A549 (cell line): ENCODE measurements at regions not wholly inside any gene's neighbourhood (a gene's known extent, or its start where the extent isn't known, plus 50 kb on each side); places are given as distances from the start of the nearest gene placed in this dataset.

ENCODE experiments used
- ATAC-seq, 2 experiments: fragments of 200-7000 bp in 1 of 2; fragments of >200 bp in 1 of 2; cut with Nextera tagmentation in 1 of 2; cut with Tn5 transposase in 1 of 2; 3 replicates each; pipeline versions ENCODE4 v1.8.0 to v1.9.1; 2018 to 2020; ENCODE audit warnings: mild to moderate bottlenecking in 1 of 2, moderate library complexity in 1 of 2
- CTCF ChIA-PET: fragments of 300-600 bp; sonication (Branson Sonifier 250); formaldehyde crosslinking; extraction: SDS; loops from one replicate; lab custom pipeline; 2021; ENCODE audit warnings: antibody characterized with exemption, inconsistent platforms; lab: Yijun Ruan, JAX
- POLR2A ChIA-PET: fragments of 350-600 bp; formaldehyde crosslinking; extraction: SDS; loops from one replicate; lab custom pipeline; 2021; ENCODE audit warnings: antibody characterized with exemption, inconsistent platforms; lab: Yijun Ruan, JAX
- DNase-seq, 2 experiments: peaks; one replicate each; pipeline versions ENCODE4 v3.0.0 to v3.0.0-alpha.2; 2011 to 2016; ENCODE audit warnings: low read depth in 1 of 2, low spot score in 1 of 2
- FAIRE-seq: peaks from 2 replicates; lab custom pipeline; 2011; peaks lifted over from hg19 to GRCh38; lab: Jason Lieb, UNC
- H3K27ac ChIP-seq, 2 experiments: fragments of >200 bp; sonication (Bioruptor Twin); formaldehyde crosslinking; 3 replicates each; pipeline ENCODE4 v1.5.1; 2016 to 2017
- H3K4me1 ChIP-seq: fragments of >200 bp; sonication (Bioruptor Twin); formaldehyde crosslinking; 3 replicates; pipeline ENCODE4 v1.6.1; 2016
- H3K4me2 ChIP-seq: fragments of >200 bp; sonication (Bioruptor Twin); formaldehyde crosslinking; 3 replicates; pipeline ENCODE4 v1.6.1; 2016
- H3K4me3 ChIP-seq: fragments of >200 bp; sonication (Bioruptor Twin); formaldehyde crosslinking; 3 replicates; pipeline ENCODE4 v1.5.1; 2016
- H3K9me3 ChIP-seq: fragments of >200 bp; sonication (Bioruptor Twin); formaldehyde crosslinking; 3 replicates; pipeline ENCODE4 v1.6.1; 2016
- CBX8 ChIP-seq: fragments of 200-600 bp; sonication (generic); IDR thresholded peaks from 2 replicates; pipeline ENCODE4 v1.6.1; 2016
- EHMT2 ChIP-seq: fragments of 200-600 bp; sonication (generic); IDR thresholded peaks from 2 replicates; pipeline ENCODE4 v1.6.1; 2016; ENCODE audit warnings: antibody characterized with exemption, low read depth, mild to moderate bottlenecking, moderate library complexity
- EP300 ChIP-seq, 2 experiments: fragments of >200 bp; sonication (Bioruptor Twin); formaldehyde crosslinking; IDR thresholded peaks; 2 replicates in 1 of 2; 3 replicates in 1 of 2; pipeline ENCODE4 v1.6.1; 2016 to 2017
- ESRRA ChIP-seq: fragments of 150-350 bp; IDR thresholded peaks from 2 replicates; pipeline ENCODE4 v1.6.1; 2014; ENCODE audit warnings: mild to moderate bottlenecking, low read length, borderline replicate concordance
- FOSB ChIP-seq: fragments of 250-450 bp; sonication (Bioruptor Pico); IDR thresholded peaks from 2 replicates; pipeline ENCODE4 v1.5.0; 2020; ENCODE audit warnings: mild to moderate bottlenecking, moderate library complexity
- FOXS1 ChIP-seq: fragments of 250-450 bp; sonication (Bioruptor Pico); IDR thresholded peaks from 2 replicates; pipeline ENCODE4 v1.5.0; 2020; ENCODE audit warnings: mild to moderate bottlenecking, moderate library complexity
- GATA3 ChIP-seq: IDR thresholded peaks from 2 replicates; pipeline ENCODE4 v1.6.1; 2012; ENCODE audit warnings: borderline replicate concordance
- HDAC2 ChIP-seq: fragments of 200-600 bp; sonication (generic); IDR thresholded peaks from 2 replicates; pipeline ENCODE4 v1.6.1; 2016
- HOXA7 ChIP-seq: fragments of 250-450 bp; sonication (Bioruptor Pico); IDR thresholded peaks from 2 replicates; pipeline ENCODE4 v1.5.0; 2020; ENCODE audit warnings: mild to moderate bottlenecking, moderate library complexity
- HOXB13 ChIP-seq: fragments of 250-450 bp; sonication (Bioruptor Pico); IDR thresholded peaks from 2 replicates; pipeline ENCODE4 v1.5.0; 2020; ENCODE audit warnings: low read depth, mild to moderate bottlenecking, moderate library complexity
- JUNB ChIP-seq: fragments of >200 bp; sonication (Bioruptor Twin); formaldehyde crosslinking; IDR thresholded peaks from 2 replicates; pipeline ENCODE4 v1.6.1; 2016
- KDM1A ChIP-seq: fragments of 200-600 bp; sonication (generic); IDR thresholded peaks from 2 replicates; pipeline ENCODE4 v1.6.1; 2016; ENCODE audit warnings: low read depth, mild to moderate bottlenecking
- KDM5A ChIP-seq: fragments of 200-600 bp; sonication (generic); IDR thresholded peaks from 2 replicates; pipeline ENCODE4 v1.6.1; 2016; ENCODE audit warnings: antibody characterized with exemption, mild to moderate bottlenecking
- MAFK ChIP-seq: fragments of 450-650 bp; IDR thresholded peaks from 2 replicates; pipeline ENCODE4 v1.6.1; 2014; ENCODE audit not compliant: partially characterized antibody
- MYC ChIP-seq: IDR thresholded peaks from 2 replicates; pipeline ENCODE4 v1.6.1; 2012; ENCODE audit warnings: mild to moderate bottlenecking, inconsistent platforms, low read length, improper control_type of control experiment, borderline replicate concordance
- NPAS2 ChIP-seq: fragments of 250-450 bp; sonication (Bioruptor Pico); IDR thresholded peaks from 2 replicates; pipeline ENCODE4 v1.8.0; 2022; ENCODE audit warnings: mild to moderate bottlenecking, moderate library complexity, borderline replicate concordance
- NR3C1 ChIP-seq: fragments of >200 bp; sonication (Bioruptor Twin); formaldehyde crosslinking; IDR thresholded peaks from 3 replicates; pipeline ENCODE4 v1.6.1; 2017
- RAD21 ChIP-seq, 2 experiments: fragments of >200 bp in 1 of 2; sonication (Bioruptor Twin) in 1 of 2; formaldehyde crosslinking in 1 of 2; IDR thresholded peaks in 1 of 2; conservative IDR thresholded peaks in 1 of 2; 2 replicates in 1 of 2; 3 replicates in 1 of 2; pipeline ENCODE4 v1.6.1; 2012 to 2018; ENCODE audit warnings: inconsistent platforms in 1 of 2
- TFCP2L1 ChIP-seq: fragments of 250-450 bp; sonication (Bioruptor Pico); IDR thresholded peaks from 2 replicates; pipeline ENCODE4 v1.5.0; 2021; ENCODE audit warnings: mild to moderate bottlenecking
- TP53 ChIP-seq: fragments of 250-450 bp; sonication (Bioruptor Pico); IDR thresholded peaks from 2 replicates; pipeline ENCODE4 v1.5.0; 2021; ENCODE audit warnings: mild to moderate bottlenecking, moderate library complexity
- ZFP36 ChIP-seq: fragments of 450-650 bp; IDR thresholded peaks from 2 replicates; pipeline ENCODE4 v1.6.1; 2014; ENCODE audit warnings: borderline replicate concordance; ENCODE audit not compliant: partially characterized antibody
- ZNF302 ChIP-seq: fragments of 250-450 bp; sonication (Bioruptor Pico); IDR thresholded peaks from 2 replicates; pipeline ENCODE4 v1.9.0; 2021; ENCODE audit warnings: inconsistent platforms, mild to moderate bottlenecking, moderate library complexity
- ZSCAN20 ChIP-seq: fragments of 250-450 bp; sonication (Bioruptor Pico); IDR thresholded peaks from 2 replicates; pipeline ENCODE4 v1.8.0; 2022; ENCODE audit warnings: mild to moderate bottlenecking, moderate library complexity
- WGBS: methylation state at CpG from one replicate; pipeline ENCODE4 v1.1.6; 2017; ENCODE audit errors: missing lambda C conversion rate; 5-methylcytosine and 5-hydroxymethylcytosine counted together
- TF ChIP-seq, protein P1 (sequence below): fragments of 250-450 bp; sonication (Bioruptor Pico); IDR thresholded peaks from 2 replicates; pipeline ENCODE4 v1.5.0; 2020; ENCODE audit warnings: low read depth, mild to moderate bottlenecking, moderate library complexity
- TF ChIP-seq, protein P2 (sequence below): IDR thresholded peaks from 2 replicates; pipeline ENCODE4 v1.6.1; 2012
- TF ChIP-seq, protein P3 (sequence below): IDR thresholded peaks from 2 replicates; pipeline ENCODE4 v1.6.1; 2012; ENCODE audit warnings: low read depth, borderline replicate concordance
- TF ChIP-seq, protein P4 (sequence below): fragments of 250-450 bp; sonication (Bioruptor Pico); IDR thresholded peaks from 2 replicates; pipeline ENCODE4 v1.5.0; 2021; ENCODE audit warnings: mild to moderate bottlenecking, moderate library complexity, borderline replicate concordance
- TF ChIP-seq, protein P5 (sequence below): fragments of >200 bp; sonication (Bioruptor Twin); formaldehyde crosslinking; IDR thresholded peaks from 3 replicates; pipeline ENCODE4 v1.5.1; 2016
- TF ChIP-seq, protein P6 (sequence below): fragments of >200 bp; sonication (Bioruptor Twin); formaldehyde crosslinking; IDR thresholded peaks from 3 replicates; pipeline ENCODE4 v1.6.1; 2016

DNA sequence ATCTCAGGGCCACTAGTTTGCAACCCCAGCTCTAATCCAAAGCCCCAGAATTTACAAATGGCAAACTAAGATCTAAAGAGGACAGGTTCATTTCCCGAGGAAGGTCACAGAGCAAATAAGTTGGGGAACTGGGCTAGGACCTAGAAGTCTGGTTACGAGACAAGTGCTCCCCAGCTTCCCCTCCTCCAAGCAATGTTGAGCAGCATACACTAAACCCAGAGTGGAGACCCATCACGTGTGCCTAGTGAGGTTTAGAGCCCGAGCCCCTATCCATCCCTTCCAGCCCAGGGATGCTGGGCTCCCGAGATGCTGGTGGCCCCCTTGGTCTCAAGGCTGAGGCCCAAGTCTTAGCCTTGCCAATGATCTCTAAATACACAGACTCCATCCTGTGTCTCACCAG, 209.5 kb upstream of the ZMIZ1 start:
- Histone ChIP-seq H3K4me2 (no peak overlapping the region), H3K9me3 (no peaks in the 10 kb centered on the region), H3K4me3 (no peak overlapping the region), H3K27ac (no peak overlapping the region), H3K4me1 (no peaks in the 10 kb centered on the region)
- no peak for DNase-seq
- ChIA-PET CTCF (interaction anchor here (0.6 to 1.7 kb wide), 3 partner anchors 9 to 81 kb away, joined by 3 to 5 read pairs (median 4); no protein-coding TSS in a partner anchor), POLR2A (no interaction called here)
- TF ChIP-seq, protein P1, sequence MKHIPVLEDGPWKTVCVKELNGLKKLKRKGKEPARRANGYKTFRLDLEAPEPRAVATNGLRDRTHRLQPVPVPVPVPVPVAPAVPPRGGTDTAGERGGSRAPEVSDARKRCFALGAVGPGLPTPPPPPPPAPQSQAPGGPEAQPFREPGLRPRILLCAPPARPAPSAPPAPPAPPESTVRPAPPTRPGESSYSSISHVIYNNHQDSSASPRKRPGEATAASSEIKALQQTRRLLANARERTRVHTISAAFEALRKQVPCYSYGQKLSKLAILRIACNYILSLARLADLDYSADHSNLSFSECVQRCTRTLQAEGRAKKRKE = no peak
- TF ChIP-seq FOXS1 (CRISPR knock-in tag) (no peak), MYC (no peak), MAFK (no peak), KDM1A (no peak), ESRRA (no peak), GATA3 (no peak), HOXA7 (CRISPR knock-in tag) (no peak), KDM5A (no peak), RAD21 (conservative IDR thresholded peaks at IDR 0.05 in 1 of 2, IDR thresholded peaks at IDR 0.05 in 1 of 2) (no peak), CBX8 (no peak), TP53 (CRISPR knock-in tag) (no peak), FOSB (no peak)
- TF ChIP-seq, protein P2, sequence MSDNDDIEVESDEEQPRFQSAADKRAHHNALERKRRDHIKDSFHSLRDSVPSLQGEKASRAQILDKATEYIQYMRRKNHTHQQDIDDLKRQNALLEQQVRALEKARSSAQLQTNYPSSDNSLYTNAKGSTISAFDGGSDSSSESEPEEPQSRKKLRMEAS = no peak
- TF ChIP-seq, protein P3, sequence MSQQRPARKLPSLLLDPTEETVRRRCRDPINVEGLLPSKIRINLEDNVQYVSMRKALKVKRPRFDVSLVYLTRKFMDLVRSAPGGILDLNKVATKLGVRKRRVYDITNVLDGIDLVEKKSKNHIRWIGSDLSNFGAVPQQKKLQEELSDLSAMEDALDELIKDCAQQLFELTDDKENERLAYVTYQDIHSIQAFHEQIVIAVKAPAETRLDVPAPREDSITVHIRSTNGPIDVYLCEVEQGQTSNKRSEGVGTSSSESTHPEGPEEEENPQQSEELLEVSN = no peak
- TF ChIP-seq, protein P4, sequence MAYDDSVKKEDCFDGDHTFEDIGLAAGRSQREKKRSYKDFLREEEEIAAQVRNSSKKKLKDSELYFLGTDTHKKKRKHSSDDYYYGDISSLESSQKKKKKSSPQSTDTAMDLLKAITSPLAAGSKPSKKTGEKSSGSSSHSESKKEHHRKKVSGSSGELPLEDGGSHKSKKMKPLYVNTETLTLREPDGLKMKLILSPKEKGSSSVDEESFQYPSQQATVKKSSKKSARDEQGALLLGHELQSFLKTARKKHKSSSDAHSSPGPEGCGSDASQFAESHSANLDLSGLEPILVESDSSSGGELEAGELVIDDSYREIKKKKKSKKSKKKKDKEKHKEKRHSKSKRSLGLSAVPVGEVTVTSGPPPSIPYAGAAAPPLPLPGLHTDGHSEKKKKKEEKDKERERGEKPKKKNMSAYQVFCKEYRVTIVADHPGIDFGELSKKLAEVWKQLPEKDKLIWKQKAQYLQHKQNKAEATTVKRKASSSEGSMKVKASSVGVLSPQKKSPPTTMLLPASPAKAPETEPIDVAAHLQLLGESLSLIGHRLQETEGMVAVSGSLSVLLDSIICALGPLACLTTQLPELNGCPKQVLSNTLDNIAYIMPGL (CRISPR knock-in tag) = no peak
- TF ChIP-seq, protein P5, sequence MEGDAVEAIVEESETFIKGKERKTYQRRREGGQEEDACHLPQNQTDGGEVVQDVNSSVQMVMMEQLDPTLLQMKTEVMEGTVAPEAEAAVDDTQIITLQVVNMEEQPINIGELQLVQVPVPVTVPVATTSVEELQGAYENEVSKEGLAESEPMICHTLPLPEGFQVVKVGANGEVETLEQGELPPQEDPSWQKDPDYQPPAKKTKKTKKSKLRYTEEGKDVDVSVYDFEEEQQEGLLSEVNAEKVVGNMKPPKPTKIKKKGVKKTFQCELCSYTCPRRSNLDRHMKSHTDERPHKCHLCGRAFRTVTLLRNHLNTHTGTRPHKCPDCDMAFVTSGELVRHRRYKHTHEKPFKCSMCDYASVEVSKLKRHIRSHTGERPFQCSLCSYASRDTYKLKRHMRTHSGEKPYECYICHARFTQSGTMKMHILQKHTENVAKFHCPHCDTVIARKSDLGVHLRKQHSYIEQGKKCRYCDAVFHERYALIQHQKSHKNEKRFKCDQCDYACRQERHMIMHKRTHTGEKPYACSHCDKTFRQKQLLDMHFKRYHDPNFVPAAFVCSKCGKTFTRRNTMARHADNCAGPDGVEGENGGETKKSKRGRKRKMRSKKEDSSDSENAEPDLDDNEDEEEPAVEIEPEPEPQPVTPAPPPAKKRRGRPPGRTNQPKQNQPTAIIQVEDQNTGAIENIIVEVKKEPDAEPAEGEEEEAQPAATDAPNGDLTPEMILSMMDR = no peak
- no peak for FAIRE-seq
- WGBS = 48% methylated on average over 4 of the region's 5 CpGs
- no peak for ATAC-seq

DNA sequence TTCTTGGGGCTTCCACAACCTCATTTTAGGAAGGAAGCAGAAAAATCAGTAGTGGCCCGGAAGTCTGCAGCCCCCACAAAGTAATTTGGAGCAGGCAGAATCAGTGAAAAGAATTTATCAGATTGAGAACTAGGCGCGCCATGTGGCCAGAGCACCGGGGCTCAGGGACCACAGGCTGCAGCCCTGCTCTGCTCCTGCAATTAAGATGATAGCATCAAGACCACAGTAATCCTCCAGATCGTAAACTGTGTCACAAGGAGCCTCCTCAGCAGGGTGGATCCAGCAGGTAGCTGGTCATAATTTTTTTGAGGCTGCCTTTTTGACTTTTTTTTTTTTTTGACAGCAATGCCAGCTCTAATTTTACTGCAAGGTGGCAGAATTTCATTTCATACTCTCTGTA, 209.0 kb upstream of the ZMIZ1 start:
- H3K4me2 ChIP-seq = no peak overlapping the region
- ChIA-PET CTCF (interaction anchor here (0.6 to 1.7 kb wide), 2 partner anchors 9 to 15 kb away, joined by 4 to 5 read pairs; no protein-coding TSS in a partner anchor), POLR2A (no interaction called here)
- DNase-seq = no peak
- TF ChIP-seq EHMT2 = no peak
- TF ChIP-seq RAD21 (conservative IDR thresholded peaks at IDR 0.05 in 1 of 2, IDR thresholded peaks at IDR 0.05 in 1 of 2) = no peak
- TF ChIP-seq ZSCAN20 (CRISPR knock-in tag) = no peak
- TF ChIP-seq, protein P6, sequence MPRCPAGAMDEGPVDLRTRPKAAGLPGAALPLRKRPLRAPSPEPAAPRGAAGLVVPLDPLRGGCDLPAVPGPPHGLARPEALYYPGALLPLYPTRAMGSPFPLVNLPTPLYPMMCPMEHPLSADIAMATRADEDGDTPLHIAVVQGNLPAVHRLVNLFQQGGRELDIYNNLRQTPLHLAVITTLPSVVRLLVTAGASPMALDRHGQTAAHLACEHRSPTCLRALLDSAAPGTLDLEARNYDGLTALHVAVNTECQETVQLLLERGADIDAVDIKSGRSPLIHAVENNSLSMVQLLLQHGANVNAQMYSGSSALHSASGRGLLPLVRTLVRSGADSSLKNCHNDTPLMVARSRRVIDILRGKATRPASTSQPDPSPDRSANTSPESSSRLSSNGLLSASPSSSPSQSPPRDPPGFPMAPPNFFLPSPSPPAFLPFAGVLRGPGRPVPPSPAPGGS = no peak
- TF ChIP-seq ZFP36 = no peak
- TF ChIP-seq FOXS1 (CRISPR knock-in tag) = no peak
- TF ChIP-seq HDAC2 = no peak
- TF ChIP-seq ESRRA = no peak
- TF ChIP-seq FOSB = no peak
- no peak for TF ChIP-seq CBX8
- TF ChIP-seq TFCP2L1 = no peak
- no peak for TF ChIP-seq NPAS2 (CRISPR knock-in tag)
- no peak for TF ChIP-seq ZNF302 (CRISPR knock-in tag)
- no peak for TF ChIP-seq EP300 (IDR thresholded peaks at IDR 0.05)
- no peak for TF ChIP-seq HOXB13 (CRISPR knock-in tag)
- TF ChIP-seq KDM5A = no peak
- no peak for TF ChIP-seq JUNB
- no peak for TF ChIP-seq NR3C1
- 84% methylated on average over 5 of the region's 5 CpGs for WGBS
- no peak for ATAC-seq
- H3K9me3 ChIP-seq = no peaks in the 10 kb centered on the region
- no peak overlapping the region for H3K27ac ChIP-seq
- no peak overlapping the region for H3K4me3 ChIP-seq
- H3K4me1 ChIP-seq = no peaks in the 10 kb centered on the region
- FAIRE-seq = no peak
